ENCODE measurements at regions not wholly inside any gene's neighbourhood (a gene's known extent, or its start where the extent isn't known, plus 50 kb on each side); places are given as distances from the start of the nearest gene placed in this dataset.

- DNase-seq = no peak
- Histone ChIP-seq H3K27me3 (ENCODE audit: insufficient read depth, low read length) (no peaks in the 10 kb centered on the region), H2BK5ac (ENCODE audit: insufficient read length, low read length) (no peak overlapping the region), H3K27ac (ENCODE audit: insufficient read length, low read depth, low read length) (no peak overlapping the region), H2BK12ac (ENCODE audit: insufficient read length, low read depth, low read length) (no peak overlapping the region), H2BK120ac (ENCODE audit: low read depth, low read length, poor library complexity, severe bottlenecking) (no peak overlapping the region), H2AK5ac (ENCODE audit: insufficient read length, low read length) (no peak overlapping the region), H2BK20ac (ENCODE audit: low read depth, low read length, poor library complexity, severe bottlenecking) (no peak overlapping the region), H3K18ac (ENCODE audit: insufficient read length, low read depth, low read length) (no peak overlapping the region), H3K9ac (ENCODE audit: extremely low read depth, insufficient read length, low read length) (no peak overlapping the region), H3K23ac (ENCODE audit: insufficient read length, low read depth, low read length) (no peak overlapping the region), H3K4ac (ENCODE audit: low read depth, low read length) (no peak overlapping the region), H3K4me1 (ENCODE audit: insufficient read depth, low read length) (no peaks in the 10 kb centered on the region), H4K91ac (ENCODE audit: insufficient read length, low read depth, low read length) (no peak overlapping the region), H2AFZ (ENCODE audit: low read length) (no peak overlapping the region), H3K4me2 (ENCODE audit: insufficient read depth, insufficient read length, low read length) (no peak overlapping the region), H2BK15ac (ENCODE audit: low read depth, low read length) (no peak overlapping the region), H4K20me1 (ENCODE audit: control insufficient read depth, insufficient read depth, insufficient read length) (no peaks in the 10 kb centered on the region), H3K9me3 (ENCODE audit: control insufficient read depth, low read depth, low read length) (no peaks in the 10 kb centered on the region), H3T11ph (ENCODE audit: low read length) (no peak overlapping the region), H3K79me1 (ENCODE audit: insufficient read depth, low read depth, low read length, poor library complexity, severe bottlenecking) (no peaks in the 10 kb centered on the region), H3K79me2 (ENCODE audit: insufficient read depth, low read length) (no peaks in the 10 kb centered on the region), H3K14ac (ENCODE audit: insufficient read depth, low read length) (no peak overlapping the region), H4K5ac (ENCODE audit: insufficient read length, low read depth, low read length) (no peak overlapping the region), H4K8ac (replicated peaks; ENCODE audit: insufficient read length, low read depth, low read length) (no peak overlapping the region), H3K56ac (ENCODE audit: insufficient read length, low read depth, low read length) (no peak overlapping the region), H3K23me2 (ENCODE audit: insufficient read length, low read depth, low read length, poor library complexity, severe bottlenecking) (no peaks in the 10 kb centered on the region)
- H3K4me3 Mint-ChIP-seq = no peak overlapping the region
- H3K27me3 Mint-ChIP-seq (ENCODE audit: low read depth) = no peaks in the 10 kb centered on the region
- no CpG with 5 or more reads among the region's 2 CpGs for WGBS (ENCODE audit: extremely low coverage, insufficient read length, low lambda C conversion rate)
- no peaks in the 10 kb centered on the region for H3K4me1 Mint-ChIP-seq
- peaks cover 11 to 17% of the 10 kb centered on the region in 2 experiments for H3K9me3 Mint-ChIP-seq
- TF ChIP-seq CTCF (conservative IDR thresholded peaks at IDR 0.05) = no peak
- no peak overlapping the region; a peak in 1 of 7 replicates for H3K27ac Mint-ChIP-seq
- peaks cover 0 to 4% (median 0%) of the 10 kb centered on the region in 3 experiments; a peak in 3 of 7 replicates for H3K36me3 Mint-ChIP-seq (ENCODE audit: insufficient read depth in 1 of 3, low read depth in 3 of 3)
Observed at GRCh38 chr6:85143676-85144075, 306.2 kb upstream of the NT5E start.

Data from H9 (cell line).